GM12878 (cell line): ENCODE measurements at regions not wholly inside any gene's neighbourhood (a gene's known extent, or its start where the extent isn't known, plus 50 kb on each side); places are given as distances from the start of the nearest gene placed in this dataset.

Source experiments
- ATAC-seq: fragments of 200-7000 bp; cut with Tn5 transposase; 3 replicates; pipeline ENCODE4 v1.9.1; 2020; ENCODE audit warnings: mild to moderate bottlenecking, moderate library complexity
- BruUV-seq: library from RNA; stranded (reverse); fragments of 400-500 nt; replicated peaks from 2 replicates; lab custom pipeline; 2021; lab: Mats Ljungman, UMichigan
- CTCF ChIA-PET: fragments of 300-600 bp; sonication (Branson Sonifier 250); formaldehyde crosslinking; extraction: SDS; loops from one replicate; lab custom pipeline; 2021; ENCODE audit warnings: inconsistent platforms; lab: Yijun Ruan, JAX
- POLR2A ChIA-PET: fragments of 350-600 bp; formaldehyde crosslinking; extraction: SDS; loops from one replicate; lab custom pipeline; 2021; ENCODE audit warnings: inconsistent platforms; lab: Charles Lee
- RAD21 ChIA-PET: fragments of 300-600 bp; sonication (Branson Sonifier 250); formaldehyde crosslinking; loops from one replicate; lab custom pipeline; 2023; ENCODE audit warnings: antibody characterized with exemption; ENCODE audit not compliant: unreplicated experiment; lab: Charles Lee
- SMC1A ChIA-PET: fragments of 300-600 bp; sonication (Branson Sonifier 250); formaldehyde crosslinking; loops from one replicate; lab custom pipeline; 2023; ENCODE audit not compliant: unreplicated experiment, uncharacterized antibody; lab: Charles Lee
- DNase-seq: peaks from one replicate; pipeline ENCODE4 v3.0.0-alpha.2; 2011; ENCODE audit warnings: low read depth, low spot score
- FAIRE-seq: peaks from 3 replicates; lab custom pipeline; 2011; peaks lifted over from hg19 to GRCh38; lab: Jason Lieb, UNC
- H2AFZ ChIP-seq: 2 replicates; pipeline ENCODE4 v1.6.0; 2011; ENCODE audit warnings: low read depth, low read length, control low read depth; ENCODE audit not compliant: control insufficient read depth
- H3K27ac ChIP-seq: 2 replicates; pipeline ENCODE4 v1.5.1; 2011; ENCODE audit warnings: control low read depth; ENCODE audit not compliant: control insufficient read depth, insufficient read depth
- H3K27me3 ChIP-seq, 2 experiments: replicated peaks in 1 of 2; 2 replicates each; pipeline versions ENCODE4 v1.6.0 to v1.6.1; 2011; ENCODE audit warnings: low read length in 1 of 2; ENCODE audit not compliant: control insufficient read depth in 2 of 2, insufficient read depth in 2 of 2
- H3K36me3 ChIP-seq, 2 experiments: 2 replicates each; pipeline ENCODE4 v1.5.1; 2011; ENCODE audit warnings: low read length in 1 of 2; ENCODE audit not compliant: control insufficient read depth in 2 of 2, insufficient read depth in 2 of 2
- H3K4me1 ChIP-seq: 2 replicates; pipeline ENCODE4 v1.6.1; 2011; ENCODE audit warnings: mild to moderate bottlenecking, low read length, moderate library complexity, mixed read lengths; ENCODE audit not compliant: control insufficient read depth, insufficient read depth
- H3K4me2 ChIP-seq: 2 replicates; pipeline ENCODE4 v1.6.0; 2011; ENCODE audit warnings: control low read depth; ENCODE audit not compliant: control insufficient read depth, insufficient read depth
- H3K4me3 ChIP-seq: fragments of 200-600 bp; sonication (generic); 2 replicates; pipeline ENCODE4 v1.5.1; 2016
- H3K79me2 ChIP-seq: 2 replicates; pipeline ENCODE4 v1.6.0; 2011; ENCODE audit warnings: low read length; ENCODE audit not compliant: control insufficient read depth, insufficient read depth
- H3K9ac ChIP-seq: 2 replicates; pipeline ENCODE4 v1.8.0; 2011; ENCODE audit warnings: low read length, control low read depth, mixed read lengths; ENCODE audit not compliant: control insufficient read depth, insufficient read depth
- H3K9me3 ChIP-seq: replicated peaks from 3 replicates; pipeline ENCODE4 v1.5.1; 2011; ENCODE audit warnings: mild to moderate bottlenecking, low read length; ENCODE audit not compliant: control insufficient read depth, insufficient read depth
- H4K20me1 ChIP-seq: 2 replicates; pipeline ENCODE4 v1.6.0; 2011; ENCODE audit not compliant: control insufficient read depth, insufficient read depth
- MEF2B ChIP-seq: fragments of 450-650 bp; IDR thresholded peaks from 2 replicates; pipeline ENCODE4 v1.6.1; 2018; ENCODE audit warnings: mild to moderate bottlenecking, moderate library complexity; ENCODE audit not compliant: partially characterized antibody, poor library complexity, severe bottlenecking
- SMAD5 ChIP-seq: IDR thresholded peaks from 2 replicates; pipeline ENCODE4 v1.6.1; 2016; ENCODE audit warnings: antibody characterized with exemption, low read depth
- STAT1 ChIP-seq: fragments of 450-650 bp; conservative IDR thresholded peaks from 2 replicates; pipeline ENCODE4 v1.6.1; 2014; ENCODE audit warnings: antibody characterized with exemption, mild to moderate bottlenecking
- TBL1XR1 ChIP-seq: IDR thresholded peaks from 2 replicates; pipeline ENCODE4 v1.6.1; 2012; ENCODE audit warnings: low read depth, low read length, improper control_type of control experiment
- ZNF622 ChIP-seq: fragments of 450-650 bp; IDR thresholded peaks from 2 replicates; pipeline ENCODE4 v1.6.1; 2017; ENCODE audit warnings: mild to moderate bottlenecking, inconsistent platforms
- ZZZ3 ChIP-seq: IDR thresholded peaks from 2 replicates; pipeline ENCODE4 v1.6.1; 2011; ENCODE audit warnings: low read depth; ENCODE audit not compliant: control insufficient read depth, insufficient read length
- WGBS: methylation state at CpG from one replicate; pipeline ENCODE4 v1.1.6; 2016; ENCODE audit warnings: low lambda C conversion rate; ENCODE audit not compliant: insufficient replicate concordance, insufficient coverage; ENCODE audit errors: missing lambda C conversion rate; 5-methylcytosine and 5-hydroxymethylcytosine counted together
- in situ Hi-C: fragments of 300-500 bp; cut with MboI; formaldehyde crosslinking; loops from 9 replicates; pipeline ENCODE4 v1.14.3; 2018; ENCODE audit warnings: mixed read lengths
- intact Hi-C: fragments of 100-400 bp; cut with micrococcal nuclease; formaldehyde crosslinking; loops from one replicate; pipeline ENCODE4 v1.14.2; 2022; ENCODE audit not compliant: unreplicated experiment
- TF ChIP-seq, protein P1 (sequence below): fragments of 450-650 bp; IDR thresholded peaks from 2 replicates; pipeline ENCODE4 v1.6.1; 2017; ENCODE audit warnings: antibody characterized with exemption, mild to moderate bottlenecking, moderate library complexity
- TF ChIP-seq, protein P2 (sequence below): fragments of 450-650 bp; IDR thresholded peaks from 2 replicates; pipeline ENCODE4 v1.6.1; 2017; ENCODE audit warnings: borderline replicate concordance

DNA sequence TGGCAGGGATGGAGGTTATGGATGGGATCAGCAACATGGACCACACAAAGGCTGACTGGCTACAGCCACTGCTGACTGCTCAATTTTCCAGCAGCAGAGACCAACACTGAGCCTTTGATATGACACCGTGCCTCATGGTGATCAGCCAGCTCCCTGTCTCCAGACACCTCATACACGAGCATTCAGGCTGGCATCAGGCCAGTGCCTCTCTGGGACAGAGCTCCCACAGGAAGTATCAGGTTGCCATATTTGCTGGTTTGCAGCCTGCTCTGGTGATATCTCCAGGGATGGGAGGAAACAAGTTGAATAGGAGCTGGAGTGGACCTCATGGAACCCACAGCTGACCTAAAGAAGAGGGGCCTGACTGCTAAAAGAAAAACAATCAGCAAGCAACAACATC, 471.2 kb upstream of the ATXN7L3B start:
- in situ Hi-C loops, result no loop called here

More for the DNA sequence above, 471.2 kb upstream of the ATXN7L3B start:
- SMC1A ChIA-PET, result no interaction called here
- POLR2A ChIA-PET, result no interaction called here
- no peak for FAIRE-seq
- H3K9ac ChIP-seq, result no peak overlapping the region
- CTCF ChIA-PET, result interaction anchor here (1.6 kb wide), 1 partner anchor 13 kb away, joined by 4 read pairs; no protein-coding TSS in a partner anchor
- no peak overlapping the region for H2AFZ ChIP-seq
- no peak for DNase-seq
- H3K79me2 ChIP-seq, result no peaks in the 10 kb centered on the region
- intact Hi-C loops, result no loop called here
- no peak overlapping the region for H3K4me3 ChIP-seq
- RAD21 ChIA-PET, result no interaction called here
- H3K36me3 ChIP-seq, result no peaks in the 10 kb centered on the region
- H3K9me3 ChIP-seq, result no peaks in the 10 kb centered on the region
- TF ChIP-seq, protein P1, sequence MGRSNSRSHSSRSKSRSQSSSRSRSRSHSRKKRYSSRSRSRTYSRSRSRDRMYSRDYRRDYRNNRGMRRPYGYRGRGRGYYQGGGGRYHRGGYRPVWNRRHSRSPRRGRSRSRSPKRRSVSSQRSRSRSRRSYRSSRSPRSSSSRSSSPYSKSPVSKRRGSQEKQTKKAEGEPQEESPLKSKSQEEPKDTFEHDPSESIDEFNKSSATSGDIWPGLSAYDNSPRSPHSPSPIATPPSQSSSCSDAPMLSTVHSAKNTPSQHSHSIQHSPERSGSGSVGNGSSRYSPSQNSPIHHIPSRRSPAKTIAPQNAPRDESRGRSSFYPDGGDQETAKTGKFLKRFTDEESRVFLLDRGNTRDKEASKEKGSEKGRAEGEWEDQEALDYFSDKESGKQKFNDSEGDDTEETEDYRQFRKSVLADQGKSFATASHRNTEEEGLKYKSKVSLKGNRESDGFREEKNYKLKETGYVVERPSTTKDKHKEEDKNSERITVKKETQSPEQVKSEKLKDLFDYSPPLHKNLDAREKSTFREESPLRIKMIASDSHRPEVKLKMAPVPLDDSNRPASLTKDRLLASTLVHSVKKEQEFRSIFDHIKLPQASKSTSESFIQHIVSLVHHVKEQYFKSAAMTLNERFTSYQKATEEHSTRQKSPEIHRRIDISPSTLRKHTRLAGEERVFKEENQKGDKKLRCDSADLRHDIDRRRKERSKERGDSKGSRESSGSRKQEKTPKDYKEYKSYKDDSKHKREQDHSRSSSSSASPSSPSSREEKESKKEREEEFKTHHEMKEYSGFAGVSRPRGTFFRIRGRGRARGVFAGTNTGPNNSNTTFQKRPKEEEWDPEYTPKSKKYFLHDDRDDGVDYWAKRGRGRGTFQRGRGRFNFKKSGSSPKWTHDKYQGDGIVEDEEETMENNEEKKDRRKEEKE, result no peak
- TF ChIP-seq SMAD5, result no peak
- TF ChIP-seq ZZZ3, result no peak
- TF ChIP-seq STAT1, result no peak
- no peak for TF ChIP-seq MEF2B
- no peak for TF ChIP-seq TBL1XR1
- TF ChIP-seq, protein P2, sequence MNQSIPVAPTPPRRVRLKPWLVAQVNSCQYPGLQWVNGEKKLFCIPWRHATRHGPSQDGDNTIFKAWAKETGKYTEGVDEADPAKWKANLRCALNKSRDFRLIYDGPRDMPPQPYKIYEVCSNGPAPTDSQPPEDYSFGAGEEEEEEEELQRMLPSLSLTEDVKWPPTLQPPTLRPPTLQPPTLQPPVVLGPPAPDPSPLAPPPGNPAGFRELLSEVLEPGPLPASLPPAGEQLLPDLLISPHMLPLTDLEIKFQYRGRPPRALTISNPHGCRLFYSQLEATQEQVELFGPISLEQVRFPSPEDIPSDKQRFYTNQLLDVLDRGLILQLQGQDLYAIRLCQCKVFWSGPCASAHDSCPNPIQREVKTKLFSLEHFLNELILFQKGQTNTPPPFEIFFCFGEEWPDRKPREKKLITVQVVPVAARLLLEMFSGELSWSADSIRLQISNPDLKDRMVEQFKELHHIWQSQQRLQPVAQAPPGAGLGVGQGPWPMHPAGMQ, result no peak
- no peak for TF ChIP-seq ZNF622
- TF ChIP-seq, all 136 proteins: peak for 0
- H4K20me1 ChIP-seq, result no peaks in the 10 kb centered on the region
- 30% methylated on average over 2 of the region's 2 CpGs for WGBS
- no peak for ATAC-seq
- H3K27me3 ChIP-seq, result no peaks in the 10 kb centered on the region
- no peak overlapping the region for H3K27ac ChIP-seq
- H3K4me1 ChIP-seq, result no peaks in the 10 kb centered on the region
- no peak overlapping the region for H3K4me2 ChIP-seq
- BruUV-seq, result no TSS peak
